Panc1 (cell line): ENCODE measurements at regions not wholly inside any gene's neighbourhood (a gene's known extent, or its start where the extent isn't known, plus 50 kb on each side); places are given as distances from the start of the nearest gene placed in this dataset.

ENCODE experiments used
- POLR2AphosphoS5 ChIP-seq: IDR thresholded peaks from 2 replicates; pipeline ENCODE4 v1.6.1; 2012; ENCODE audit warnings: mild to moderate bottlenecking, low read depth, low read length, moderate library complexity
- SIN3A ChIP-seq: IDR thresholded peaks from 2 replicates; pipeline ENCODE4 v1.6.1; 2012; ENCODE audit warnings: low read depth, mild to moderate bottlenecking, low read length, moderate library complexity, borderline replicate concordance; ENCODE audit not compliant: insufficient read depth
- TCF7L2 ChIP-seq: IDR thresholded peaks from 2 replicates; pipeline ENCODE4 v1.6.1; 2011; ENCODE audit warnings: mild to moderate bottlenecking, low read depth, low read length, inconsistent platforms
- TF ChIP-seq, protein P1 (sequence below): fragments of 450-650 bp; IDR thresholded peaks from 2 replicates; pipeline ENCODE4 v1.5.1; 2017; ENCODE audit warnings: mild to moderate bottlenecking
- TF ChIP-seq, protein P2 (sequence below), 2 experiments: IDR thresholded peaks; 2 replicates each; pipeline ENCODE4 v1.6.1; 2011 to 2012; ENCODE audit warnings: low read depth in 2 of 2, control low read depth in 1 of 2, low read length in 1 of 2, mild to moderate bottlenecking in 1 of 2, moderate library complexity in 1 of 2; ENCODE audit not compliant: insufficient read depth in 1 of 2

DNA sequence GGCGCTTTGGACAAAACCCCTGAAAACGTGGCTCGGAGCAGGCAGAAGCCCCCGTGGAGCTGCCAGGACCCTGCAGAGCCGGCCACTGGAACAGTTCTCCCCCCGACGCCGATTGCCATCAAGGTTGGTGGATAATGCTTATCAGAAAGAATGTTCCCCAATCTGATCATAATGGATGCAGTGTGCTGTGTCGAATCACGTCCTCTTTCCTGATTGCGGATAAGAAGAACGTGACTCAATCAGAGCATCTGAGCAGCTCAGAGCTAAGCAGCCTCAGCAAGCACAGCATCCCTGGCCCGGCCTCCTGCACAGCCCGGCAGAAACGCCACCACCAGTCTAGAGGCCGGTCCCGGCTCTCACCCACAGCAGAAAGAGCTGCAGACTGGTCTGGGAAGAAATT is 488.0 kb downstream of the EIPR1 start:
- TF ChIP-seq, protein P1, sequence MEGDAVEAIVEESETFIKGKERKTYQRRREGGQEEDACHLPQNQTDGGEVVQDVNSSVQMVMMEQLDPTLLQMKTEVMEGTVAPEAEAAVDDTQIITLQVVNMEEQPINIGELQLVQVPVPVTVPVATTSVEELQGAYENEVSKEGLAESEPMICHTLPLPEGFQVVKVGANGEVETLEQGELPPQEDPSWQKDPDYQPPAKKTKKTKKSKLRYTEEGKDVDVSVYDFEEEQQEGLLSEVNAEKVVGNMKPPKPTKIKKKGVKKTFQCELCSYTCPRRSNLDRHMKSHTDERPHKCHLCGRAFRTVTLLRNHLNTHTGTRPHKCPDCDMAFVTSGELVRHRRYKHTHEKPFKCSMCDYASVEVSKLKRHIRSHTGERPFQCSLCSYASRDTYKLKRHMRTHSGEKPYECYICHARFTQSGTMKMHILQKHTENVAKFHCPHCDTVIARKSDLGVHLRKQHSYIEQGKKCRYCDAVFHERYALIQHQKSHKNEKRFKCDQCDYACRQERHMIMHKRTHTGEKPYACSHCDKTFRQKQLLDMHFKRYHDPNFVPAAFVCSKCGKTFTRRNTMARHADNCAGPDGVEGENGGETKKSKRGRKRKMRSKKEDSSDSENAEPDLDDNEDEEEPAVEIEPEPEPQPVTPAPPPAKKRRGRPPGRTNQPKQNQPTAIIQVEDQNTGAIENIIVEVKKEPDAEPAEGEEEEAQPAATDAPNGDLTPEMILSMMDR = no peak
- TF ChIP-seq, protein P2, sequence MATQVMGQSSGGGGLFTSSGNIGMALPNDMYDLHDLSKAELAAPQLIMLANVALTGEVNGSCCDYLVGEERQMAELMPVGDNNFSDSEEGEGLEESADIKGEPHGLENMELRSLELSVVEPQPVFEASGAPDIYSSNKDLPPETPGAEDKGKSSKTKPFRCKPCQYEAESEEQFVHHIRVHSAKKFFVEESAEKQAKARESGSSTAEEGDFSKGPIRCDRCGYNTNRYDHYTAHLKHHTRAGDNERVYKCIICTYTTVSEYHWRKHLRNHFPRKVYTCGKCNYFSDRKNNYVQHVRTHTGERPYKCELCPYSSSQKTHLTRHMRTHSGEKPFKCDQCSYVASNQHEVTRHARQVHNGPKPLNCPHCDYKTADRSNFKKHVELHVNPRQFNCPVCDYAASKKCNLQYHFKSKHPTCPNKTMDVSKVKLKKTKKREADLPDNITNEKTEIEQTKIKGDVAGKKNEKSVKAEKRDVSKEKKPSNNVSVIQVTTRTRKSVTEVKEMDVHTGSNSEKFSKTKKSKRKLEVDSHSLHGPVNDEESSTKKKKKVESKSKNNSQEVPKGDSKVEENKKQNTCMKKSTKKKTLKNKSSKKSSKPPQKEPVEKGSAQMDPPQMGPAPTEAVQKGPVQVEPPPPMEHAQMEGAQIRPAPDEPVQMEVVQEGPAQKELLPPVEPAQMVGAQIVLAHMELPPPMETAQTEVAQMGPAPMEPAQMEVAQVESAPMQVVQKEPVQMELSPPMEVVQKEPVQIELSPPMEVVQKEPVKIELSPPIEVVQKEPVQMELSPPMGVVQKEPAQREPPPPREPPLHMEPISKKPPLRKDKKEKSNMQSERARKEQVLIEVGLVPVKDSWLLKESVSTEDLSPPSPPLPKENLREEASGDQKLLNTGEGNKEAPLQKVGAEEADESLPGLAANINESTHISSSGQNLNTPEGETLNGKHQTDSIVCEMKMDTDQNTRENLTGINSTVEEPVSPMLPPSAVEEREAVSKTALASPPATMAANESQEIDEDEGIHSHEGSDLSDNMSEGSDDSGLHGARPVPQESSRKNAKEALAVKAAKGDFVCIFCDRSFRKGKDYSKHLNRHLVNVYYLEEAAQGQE (IDR thresholded peaks at IDR 0.05; ENCODE audit: insufficient read depth in 1 of 2, low read depth in 2 of 2, low read length in 1 of 2) = no peak
- no peak for TF ChIP-seq POLR2AphosphoS5
- TF ChIP-seq SIN3A = no peak
- no peak for TF ChIP-seq TCF7L2
